Right lobe of liver (tissue), 4 donors: ENCODE measurements at regions not wholly inside any gene's neighbourhood (a gene's known extent, or its start where the extent isn't known, plus 50 kb on each side); places are given as distances from the start of the nearest gene placed in this dataset.
A peak's percentile ranks its signal among the peaks of the same experiment; 100 is the strongest.

Source experiments
- CTCF ChIP-seq, 4 donors: fragments of 200-600 bp in 3 of 4; fragments of 450-650 bp in 1 of 4; IDR thresholded peaks; one replicate each; pipeline versions ENCODE4 v1.5.1 to v1.8.0; 2016 to 2022; ENCODE audit warnings: antibody characterized with exemption in 4 of 4, mild to moderate bottlenecking in 2 of 4
- POLR2A ChIP-seq: fragments of 450-650 bp; IDR thresholded peaks from one replicate; pipeline ENCODE4 v1.6.1; 2017; ENCODE audit warnings: antibody characterized with exemption, mild to moderate bottlenecking
- donor health status: DM: no; HTN: no; CAD: no.
- donor health status: DM: no; HTN: no; CAD: no.
- donor health status: DM: no; HTN: yes; CAD: no.

GRCh38 chr12:41684997-41685396 is 459.7 kb downstream of the GXYLT1 start:
- TF ChIP-seq CTCF (IDR thresholded peaks at IDR 0.05), result peak in 2 of 4 donors; percentile 43 to 72
- TF ChIP-seq POLR2A, result no peak
